ENCODE measurements at regions not wholly inside any gene's neighbourhood (a gene's known extent, or its start where the extent isn't known, plus 50 kb on each side); places are given as distances from the start of the nearest gene placed in this dataset.

- Histone ChIP-seq H3K79me2 (ENCODE audit: low read length) (no peaks in the 10 kb centered on the region), H3F3A (ENCODE audit: low read length, unreplicated experiment) (no peaks in the 10 kb centered on the region), H3K36me3 (ENCODE audit: low read depth, low read length) (no peaks in the 10 kb centered on the region), H3K9me2 (replicated peaks; ENCODE audit: low read length) (no peaks in the 10 kb centered on the region), H3K9me3 (ENCODE audit: low read length) (no peaks in the 10 kb centered on the region), H3K9ac (ENCODE audit: low read length) (no peak overlapping the region), H4K20me1 (ENCODE audit: low read length) (no peaks in the 10 kb centered on the region), H3K27me3 (ENCODE audit: low read length) (peaks cover 16% of the 10 kb centered on the region), H3K4me1 (ENCODE audit: insufficient read depth, low read length) (no peaks in the 10 kb centered on the region), H3K4me2 (ENCODE audit: low read length) (no peak overlapping the region), H2AFZ (ENCODE audit: low read length) (no peak overlapping the region), H3K27ac (ENCODE audit: low read length) (no peak overlapping the region), H3K4me3 (ENCODE audit: low read length) (no peak overlapping the region)
- TF ChIP-seq, protein P1, sequence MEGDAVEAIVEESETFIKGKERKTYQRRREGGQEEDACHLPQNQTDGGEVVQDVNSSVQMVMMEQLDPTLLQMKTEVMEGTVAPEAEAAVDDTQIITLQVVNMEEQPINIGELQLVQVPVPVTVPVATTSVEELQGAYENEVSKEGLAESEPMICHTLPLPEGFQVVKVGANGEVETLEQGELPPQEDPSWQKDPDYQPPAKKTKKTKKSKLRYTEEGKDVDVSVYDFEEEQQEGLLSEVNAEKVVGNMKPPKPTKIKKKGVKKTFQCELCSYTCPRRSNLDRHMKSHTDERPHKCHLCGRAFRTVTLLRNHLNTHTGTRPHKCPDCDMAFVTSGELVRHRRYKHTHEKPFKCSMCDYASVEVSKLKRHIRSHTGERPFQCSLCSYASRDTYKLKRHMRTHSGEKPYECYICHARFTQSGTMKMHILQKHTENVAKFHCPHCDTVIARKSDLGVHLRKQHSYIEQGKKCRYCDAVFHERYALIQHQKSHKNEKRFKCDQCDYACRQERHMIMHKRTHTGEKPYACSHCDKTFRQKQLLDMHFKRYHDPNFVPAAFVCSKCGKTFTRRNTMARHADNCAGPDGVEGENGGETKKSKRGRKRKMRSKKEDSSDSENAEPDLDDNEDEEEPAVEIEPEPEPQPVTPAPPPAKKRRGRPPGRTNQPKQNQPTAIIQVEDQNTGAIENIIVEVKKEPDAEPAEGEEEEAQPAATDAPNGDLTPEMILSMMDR (conservative IDR thresholded peaks at IDR 0.05; ENCODE audit: low read depth, low read length) = no peak
- TF ChIP-seq EZH2 (IDR thresholded peaks at IDR 0.05; ENCODE audit: low read length, unreplicated experiment) (no peak), EZH2phosphoT487 (IDR thresholded peaks at IDR 0.05; ENCODE audit: borderline replicate concordance, low read length) (no peak)
- DNase-seq = no peak
- ChIA-PET POLR2A (ENCODE audit: unreplicated experiment) (no interaction called here), CTCF (no interaction called here)
- no peak for ATAC-seq
- no TSS peak for BruUV-seq (replicated peaks)
- intact Hi-C loops (cut with micrococcal nuclease) = no loop called here
These were observed 90.7 kb upstream of the KIAA1217 start for GRCh38 chr10:24118246-24118645.

- Histone ChIP-seq H2AFZ (ENCODE audit: low read length) (no peak overlapping the region), H3K9me3 (ENCODE audit: low read length) (no peaks in the 10 kb centered on the region), H3K4me2 (ENCODE audit: low read length) (no peak overlapping the region), H3K9ac (ENCODE audit: low read length) (no peak overlapping the region), H3K36me3 (ENCODE audit: low read depth, low read length) (no peaks in the 10 kb centered on the region), H3K79me2 (ENCODE audit: low read length) (no peaks in the 10 kb centered on the region), H3K27ac (ENCODE audit: low read length) (no peak overlapping the region), H3K4me1 (ENCODE audit: insufficient read depth, low read length) (no peaks in the 10 kb centered on the region), H3K27me3 (ENCODE audit: low read length) (peaks cover 21% of the 10 kb centered on the region), H4K20me1 (ENCODE audit: low read length) (no peaks in the 10 kb centered on the region), H3K9me2 (replicated peaks; ENCODE audit: low read length) (no peaks in the 10 kb centered on the region), H3K4me3 (ENCODE audit: low read length) (no peak overlapping the region), H3F3A (ENCODE audit: low read length, unreplicated experiment) (no peaks in the 10 kb centered on the region)
- POLR2A ChIA-PET (ENCODE audit: unreplicated experiment) = no interaction called here
- no TSS peak for BruUV-seq (replicated peaks)
- ATAC-seq = no peak
- CTCF ChIA-PET = no interaction called here
- no peak for DNase-seq
- TF ChIP-seq, protein P1 (conservative IDR thresholded peaks at IDR 0.05; ENCODE audit: low read depth, low read length) = no peak
- no peak for TF ChIP-seq EZH2 (IDR thresholded peaks at IDR 0.05; ENCODE audit: low read length, unreplicated experiment)
- no peak for TF ChIP-seq EZH2phosphoT487 (IDR thresholded peaks at IDR 0.05; ENCODE audit: borderline replicate concordance, low read length)
- intact Hi-C loops (cut with micrococcal nuclease) = no loop called here
These were observed 89.0 kb upstream of the KIAA1217 start for GRCh38 chr10:24119896-24120295.

GRCh38 chr10:24120646-24121045, 88.3 kb upstream of the KIAA1217 start:
- H4K20me1 ChIP-seq (ENCODE audit: low read length) = no peaks in the 10 kb centered on the region
- H2AFZ ChIP-seq (ENCODE audit: low read length) = no peak overlapping the region
- TF ChIP-seq EZH2phosphoT487 (IDR thresholded peaks at IDR 0.05; ENCODE audit: borderline replicate concordance, low read length) (no peak), EZH2 (IDR thresholded peaks at IDR 0.05; ENCODE audit: low read length, unreplicated experiment) (no peak)
- TF ChIP-seq, protein P1 (conservative IDR thresholded peaks at IDR 0.05; ENCODE audit: low read depth, low read length) = no peak
- ChIA-PET CTCF (no interaction called here), POLR2A (ENCODE audit: unreplicated experiment) (no interaction called here)
- ATAC-seq (no peak), DNase-seq (no peak)
- no peaks in the 10 kb centered on the region for H3K9me2 ChIP-seq (replicated peaks; ENCODE audit: low read length)
- no TSS peak for BruUV-seq (replicated peaks)
- H3K9me3 ChIP-seq (ENCODE audit: low read length) = no peaks in the 10 kb centered on the region
- H3K27me3 ChIP-seq (ENCODE audit: low read length) = peaks cover 24% of the 10 kb centered on the region
- H3K4me2 ChIP-seq (ENCODE audit: low read length) = no peak overlapping the region
- no peaks in the 10 kb centered on the region for H3K36me3 ChIP-seq (ENCODE audit: low read depth, low read length)
- no peak overlapping the region for H3K4me3 ChIP-seq (ENCODE audit: low read length)
- H3K9ac ChIP-seq (ENCODE audit: low read length) = no peak overlapping the region
- intact Hi-C loops (cut with micrococcal nuclease) = no loop called here
- H3K4me1 ChIP-seq (ENCODE audit: insufficient read depth, low read length) = no peaks in the 10 kb centered on the region
- H3K27ac ChIP-seq (ENCODE audit: low read length) = no peak overlapping the region
- no peaks in the 10 kb centered on the region for H3K79me2 ChIP-seq (ENCODE audit: low read length)
- H3F3A ChIP-seq (ENCODE audit: low read length, unreplicated experiment) = no peaks in the 10 kb centered on the region
